Gastroesophageal sphincter (tissue), 3 donors: ENCODE measurements at regions not wholly inside any gene's neighbourhood (a gene's known extent, or its start where the extent isn't known, plus 50 kb on each side); places are given as distances from the start of the nearest gene placed in this dataset.

Experiments used
- EP300 ChIP-seq: sonication (generic); formaldehyde crosslinking; IDR thresholded peaks from one replicate; pipeline ENCODE4 v1.6.1; 2017; ENCODE audit warnings: antibody characterized with exemption, mild to moderate bottlenecking
- POLR2A ChIP-seq, 2 donors: fragments of 450-650 bp; IDR thresholded peaks; one replicate each; pipeline ENCODE4 v1.6.1; 2017; ENCODE audit warnings: antibody characterized with exemption in 2 of 2, mild to moderate bottlenecking in 2 of 2, moderate library complexity in 1 of 2
- TF ChIP-seq, protein P1 (sequence below), 4 experiments: fragments of 200-600 bp in 2 of 4; fragments of 450-650 bp in 2 of 4; sonication (generic) in 1 of 4; IDR thresholded peaks; one replicate each; pipeline ENCODE4 v1.5.1; 2017 to 2019; ENCODE audit warnings: antibody characterized with exemption in 4 of 4, mild to moderate bottlenecking in 2 of 4, moderate library complexity in 2 of 4

DNA sequence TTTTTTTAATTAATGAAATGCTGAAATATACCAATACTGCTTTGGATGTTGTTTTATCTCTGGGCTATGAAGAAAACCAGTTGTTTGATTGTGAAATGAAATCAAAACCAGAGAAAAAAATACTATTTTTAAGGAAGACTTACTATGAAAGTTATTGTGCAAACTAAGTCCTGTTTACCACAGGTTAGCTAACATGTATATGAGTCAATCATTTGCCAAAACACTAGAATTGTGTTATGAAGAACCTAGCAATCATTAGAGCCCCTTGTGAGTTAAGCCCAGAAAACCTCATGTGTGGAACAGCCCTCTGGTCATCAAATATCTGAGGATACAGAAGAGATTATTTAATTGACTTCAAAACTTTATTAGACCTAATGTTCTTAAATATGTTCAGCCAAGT, 83.7 kb downstream of the FAT3 start:
- TF ChIP-seq, protein P1, sequence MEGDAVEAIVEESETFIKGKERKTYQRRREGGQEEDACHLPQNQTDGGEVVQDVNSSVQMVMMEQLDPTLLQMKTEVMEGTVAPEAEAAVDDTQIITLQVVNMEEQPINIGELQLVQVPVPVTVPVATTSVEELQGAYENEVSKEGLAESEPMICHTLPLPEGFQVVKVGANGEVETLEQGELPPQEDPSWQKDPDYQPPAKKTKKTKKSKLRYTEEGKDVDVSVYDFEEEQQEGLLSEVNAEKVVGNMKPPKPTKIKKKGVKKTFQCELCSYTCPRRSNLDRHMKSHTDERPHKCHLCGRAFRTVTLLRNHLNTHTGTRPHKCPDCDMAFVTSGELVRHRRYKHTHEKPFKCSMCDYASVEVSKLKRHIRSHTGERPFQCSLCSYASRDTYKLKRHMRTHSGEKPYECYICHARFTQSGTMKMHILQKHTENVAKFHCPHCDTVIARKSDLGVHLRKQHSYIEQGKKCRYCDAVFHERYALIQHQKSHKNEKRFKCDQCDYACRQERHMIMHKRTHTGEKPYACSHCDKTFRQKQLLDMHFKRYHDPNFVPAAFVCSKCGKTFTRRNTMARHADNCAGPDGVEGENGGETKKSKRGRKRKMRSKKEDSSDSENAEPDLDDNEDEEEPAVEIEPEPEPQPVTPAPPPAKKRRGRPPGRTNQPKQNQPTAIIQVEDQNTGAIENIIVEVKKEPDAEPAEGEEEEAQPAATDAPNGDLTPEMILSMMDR (IDR thresholded peaks at IDR 0.05), result no peak
- TF ChIP-seq POLR2A (IDR thresholded peaks at IDR 0.05), result no peak
- no peak for TF ChIP-seq EP300
